Fibroblast of the aortic adventitia (primary cell): ENCODE measurements at regions not wholly inside any gene's neighbourhood (a gene's known extent, or its start where the extent isn't known, plus 50 kb on each side); places are given as distances from the start of the nearest gene placed in this dataset.
"Not testable (repeated sequence)": the region's sequence is repeated elsewhere in the genome, so short reads cannot be mapped to it uniquely, and the experiment has no call there.

Experiments
- DNase-seq: peaks from one replicate; pipeline ENCODE4 v3.0.0-alpha.2; 2010; ENCODE audit warnings: low read depth
- H3K4me3 ChIP-seq: 2 replicates; pipeline ENCODE4 v1.5.1; 2011; ENCODE audit warnings: low read depth, mild to moderate bottlenecking, control low read depth, low read length, moderate library complexity
- CTCF ChIP-seq: IDR thresholded peaks from 2 replicates; pipeline ENCODE4 v1.5.1; 2011; ENCODE audit warnings: mild to moderate bottlenecking, low read length, control low read depth, inconsistent platforms; ENCODE audit not compliant: insufficient read depth

- H3K4me3 ChIP-seq = no peak overlapping the region
- TF ChIP-seq CTCF = no peak
- no peak for DNase-seq
These were observed 182.0 kb upstream of the ZNF804A start for GRCh38 chr2:184416146-184416913.

DNA sequence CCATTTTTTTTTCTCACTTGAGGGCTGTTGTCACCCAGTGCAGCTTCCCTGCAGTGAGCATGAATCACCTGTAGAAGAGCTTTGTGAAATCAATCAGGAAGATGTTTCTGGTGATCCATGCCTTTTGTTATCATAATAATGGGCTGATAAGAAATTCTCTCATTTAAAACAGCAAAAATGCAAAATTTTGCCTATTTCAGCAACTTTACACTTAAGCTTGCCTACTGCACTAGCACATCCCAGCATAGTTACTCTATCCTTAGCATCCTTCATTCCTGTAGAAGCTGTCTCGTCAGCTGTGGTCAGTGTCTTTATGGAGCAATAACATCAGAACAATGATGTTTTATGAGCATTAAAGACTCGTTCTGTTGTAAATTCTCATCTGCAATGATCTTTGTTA, 178.6 kb upstream of the ZNF804A start:
- no peak for TF ChIP-seq CTCF
- no peak for DNase-seq
- no peak overlapping the region for H3K4me3 ChIP-seq

DNA sequence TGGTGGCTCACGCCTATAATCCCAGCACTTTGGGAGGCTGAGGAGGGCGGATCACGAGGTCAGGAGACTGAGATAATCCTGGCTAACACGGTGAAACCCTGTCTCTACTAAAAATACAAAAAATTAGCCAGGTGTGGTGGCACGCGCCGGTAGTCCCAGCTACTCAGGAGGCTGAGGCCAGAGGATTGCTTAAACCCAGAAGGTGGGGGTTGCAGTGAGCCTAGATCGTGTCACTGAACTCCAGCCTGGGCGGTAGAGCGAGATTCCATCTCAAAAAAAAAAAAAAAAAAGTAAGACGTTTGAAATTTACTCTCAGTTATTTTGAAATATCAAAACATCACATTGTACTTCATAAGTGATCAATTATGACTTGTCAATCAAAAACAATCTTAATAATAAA, 176.9 kb upstream of the ZNF804A start:
- not testable (repeated sequence) for H3K4me3 ChIP-seq, DNase-seq

GRCh38 chr2:184425083-184425482, 173.2 kb upstream of the ZNF804A start:
- no peak for TF ChIP-seq CTCF
- no peak for DNase-seq
- H3K4me3 ChIP-seq = no peak overlapping the region

- DNase-seq = no peak
- H3K4me3 ChIP-seq = no peak overlapping the region
- no peak for TF ChIP-seq CTCF
These were observed 154.1 kb upstream of the ZNF804A start for GRCh38 chr2:184444217-184444616.

DNA sequence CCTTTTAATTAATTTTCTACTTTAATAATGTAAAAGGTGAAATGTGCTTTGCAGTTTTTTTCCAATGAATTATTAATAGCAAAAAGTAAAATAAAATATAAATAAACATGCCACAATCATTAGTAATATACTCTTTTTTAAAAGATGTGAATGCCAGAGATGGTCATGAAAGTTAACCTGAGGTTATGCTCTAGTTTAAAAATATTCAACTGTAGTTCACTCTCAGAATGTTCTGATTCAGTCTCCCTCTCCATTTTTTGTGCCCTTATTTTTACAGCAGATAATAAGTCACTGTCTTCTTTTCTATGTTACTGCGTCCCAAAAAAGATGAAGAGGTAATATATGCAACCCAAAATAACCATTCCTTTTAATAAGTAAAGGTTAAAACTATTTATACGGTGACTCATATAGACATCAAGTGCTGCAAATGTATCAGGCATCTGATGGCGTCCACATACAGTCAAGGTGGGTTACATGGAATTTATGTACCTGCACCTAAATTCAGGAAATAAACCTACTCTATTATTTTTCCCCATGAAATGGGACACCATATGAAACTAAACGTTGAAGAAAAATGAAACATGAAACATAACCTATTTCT, 153.6 kb upstream of the ZNF804A start:
- no peak overlapping the region for H3K4me3 ChIP-seq
- TF ChIP-seq CTCF = no peak
- no peak for DNase-seq

- TF ChIP-seq CTCF = no peak
- no peak overlapping the region for H3K4me3 ChIP-seq
- DNase-seq = no peak
These were observed 148.6 kb upstream of the ZNF804A start for GRCh38 chr2:184449760-184450159.
